ENCODE measurements at regions not wholly inside any gene's neighbourhood (a gene's known extent, or its start where the extent isn't known, plus 50 kb on each side); places are given as distances from the start of the nearest gene placed in this dataset.

DNA sequence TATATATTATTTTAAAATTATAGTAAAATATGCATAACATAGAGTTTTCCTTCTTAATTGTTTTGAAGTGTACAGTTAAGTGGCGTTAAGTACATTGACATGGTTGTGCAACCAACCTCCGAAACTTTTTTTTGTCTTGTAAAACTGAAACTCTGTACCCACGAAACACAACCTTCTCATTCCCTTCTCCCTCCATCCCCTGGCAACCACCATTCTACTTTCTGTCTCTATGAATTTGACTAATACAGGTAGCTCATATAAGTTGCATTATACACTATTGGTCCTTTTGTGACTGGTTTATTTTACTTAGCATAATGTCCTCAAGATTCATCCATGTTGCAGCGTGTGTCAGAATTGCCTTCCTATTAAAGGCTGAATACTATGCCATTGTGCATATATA lies 179.4 kb downstream of the SATB1 start:
- H3K27ac ChIP-seq = no peak overlapping the region
- no peaks in the 10 kb centered on the region for H3K9me3 ChIP-seq
- intact Hi-C loops (cut with DNase I) = no loop called here
- H3K36me3 ChIP-seq = no peaks in the 10 kb centered on the region
- no peaks in the 10 kb centered on the region for H3K27me3 ChIP-seq
- no peak overlapping the region for H3K9ac ChIP-seq (ENCODE audit: low read depth in 2 of 2, low read length in 2 of 2)
- H3K4me1 ChIP-seq = no peaks in the 10 kb centered on the region
- no peak for DNase-seq
- TF ChIP-seq, protein P1, sequence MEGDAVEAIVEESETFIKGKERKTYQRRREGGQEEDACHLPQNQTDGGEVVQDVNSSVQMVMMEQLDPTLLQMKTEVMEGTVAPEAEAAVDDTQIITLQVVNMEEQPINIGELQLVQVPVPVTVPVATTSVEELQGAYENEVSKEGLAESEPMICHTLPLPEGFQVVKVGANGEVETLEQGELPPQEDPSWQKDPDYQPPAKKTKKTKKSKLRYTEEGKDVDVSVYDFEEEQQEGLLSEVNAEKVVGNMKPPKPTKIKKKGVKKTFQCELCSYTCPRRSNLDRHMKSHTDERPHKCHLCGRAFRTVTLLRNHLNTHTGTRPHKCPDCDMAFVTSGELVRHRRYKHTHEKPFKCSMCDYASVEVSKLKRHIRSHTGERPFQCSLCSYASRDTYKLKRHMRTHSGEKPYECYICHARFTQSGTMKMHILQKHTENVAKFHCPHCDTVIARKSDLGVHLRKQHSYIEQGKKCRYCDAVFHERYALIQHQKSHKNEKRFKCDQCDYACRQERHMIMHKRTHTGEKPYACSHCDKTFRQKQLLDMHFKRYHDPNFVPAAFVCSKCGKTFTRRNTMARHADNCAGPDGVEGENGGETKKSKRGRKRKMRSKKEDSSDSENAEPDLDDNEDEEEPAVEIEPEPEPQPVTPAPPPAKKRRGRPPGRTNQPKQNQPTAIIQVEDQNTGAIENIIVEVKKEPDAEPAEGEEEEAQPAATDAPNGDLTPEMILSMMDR (IDR thresholded peaks at IDR 0.05) = no peak
- H3K4me3 ChIP-seq = no peak overlapping the region

DNA sequence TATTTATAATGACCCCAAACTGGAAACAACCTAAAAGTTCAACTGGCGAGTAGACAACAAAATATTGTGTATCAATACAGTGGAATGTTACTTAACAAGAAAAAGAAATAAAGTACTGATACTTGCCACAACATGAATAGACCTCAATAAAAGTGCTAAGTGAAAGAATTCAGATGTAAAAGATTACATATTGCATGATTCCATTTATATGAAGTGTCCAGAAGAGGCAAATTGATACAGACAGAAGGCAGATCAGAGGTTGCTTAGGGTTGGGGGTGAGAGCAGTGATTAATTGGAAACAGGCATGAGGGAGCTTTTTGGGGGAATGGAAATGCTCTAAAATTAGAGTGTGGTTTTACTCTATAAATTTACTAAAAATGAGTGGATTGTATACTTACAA lies 183.3 kb downstream of the SATB1 start:
- no peak overlapping the region for H3K9ac ChIP-seq (ENCODE audit: low read depth in 2 of 2, low read length in 2 of 2)
- H3K36me3 ChIP-seq = no peaks in the 10 kb centered on the region
- TF ChIP-seq, protein P1 (IDR thresholded peaks at IDR 0.05) = no peak
- H3K4me1 ChIP-seq = no peaks in the 10 kb centered on the region
- no peaks in the 10 kb centered on the region for H3K27me3 ChIP-seq
- no peak overlapping the region for H3K4me3 ChIP-seq
- H3K9me3 ChIP-seq = no peaks in the 10 kb centered on the region
- H3K27ac ChIP-seq = no peak overlapping the region
- intact Hi-C loops (cut with DNase I) = no loop called here
- no peak for DNase-seq

DNA sequence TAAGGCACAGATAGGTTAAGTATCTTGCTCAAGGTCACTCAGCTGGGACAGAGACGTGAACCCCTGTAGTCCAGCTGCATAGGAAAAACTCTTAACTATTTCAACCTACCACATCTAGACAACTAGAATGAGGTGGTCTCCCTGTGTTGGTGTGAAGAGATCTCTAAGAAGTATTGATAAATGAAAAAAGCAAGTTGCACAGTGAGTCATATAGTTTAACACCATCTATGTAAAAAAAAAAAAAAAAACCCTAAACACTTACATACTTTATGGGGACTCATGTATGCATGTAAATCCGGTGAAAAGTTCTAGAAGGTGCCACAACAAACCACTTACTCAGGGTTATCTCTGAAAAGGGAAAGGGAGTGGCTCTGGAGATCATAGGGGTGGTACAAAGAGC lies 185.5 kb downstream of the SATB1 start:
- Histone ChIP-seq H3K36me3 (no peaks in the 10 kb centered on the region), H3K9ac (ENCODE audit: low read depth in 2 of 2, low read length in 2 of 2) (no peak overlapping the region), H3K27me3 (no peaks in the 10 kb centered on the region), H3K4me1 (no peaks in the 10 kb centered on the region), H3K4me3 (no peak overlapping the region), H3K27ac (no peak overlapping the region), H3K9me3 (no peaks in the 10 kb centered on the region)
- TF ChIP-seq, protein P1 (IDR thresholded peaks at IDR 0.05) = no peak
- DNase-seq = no peak
- intact Hi-C loops (cut with DNase I) = no loop called here

DNA sequence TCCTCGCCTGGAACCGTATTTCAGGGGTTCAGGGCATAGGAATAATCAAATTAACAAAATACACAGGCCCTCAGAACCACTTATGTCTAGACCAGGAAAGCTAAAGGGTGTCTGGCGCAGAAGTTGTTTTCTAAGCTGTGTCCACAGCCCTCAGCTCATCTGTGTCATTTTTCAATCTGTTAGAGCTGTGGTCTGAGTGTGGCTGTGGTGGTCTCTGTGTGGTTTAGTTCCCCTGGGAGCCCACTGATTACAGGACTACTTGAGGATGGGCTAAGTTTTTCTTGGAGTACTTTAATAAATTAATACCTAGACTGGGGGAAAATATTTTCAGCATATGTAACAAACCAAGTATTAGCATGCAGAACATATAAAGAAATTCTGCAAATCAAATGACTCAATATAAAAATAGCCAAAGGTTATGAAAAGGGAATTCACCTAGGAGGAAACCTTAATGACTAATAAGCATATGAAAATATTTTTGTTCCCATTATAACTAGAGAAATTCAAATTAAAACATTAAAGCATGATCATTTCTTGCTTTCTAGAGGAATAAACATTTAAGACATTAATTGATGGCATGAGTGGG lies 186.3 kb downstream of the SATB1 start:
- Histone ChIP-seq H3K27ac (no peak overlapping the region), H3K9me3 (no peaks in the 10 kb centered on the region), H3K4me3 (no peak overlapping the region), H3K9ac (ENCODE audit: low read depth in 2 of 2, low read length in 2 of 2) (no peak overlapping the region), H3K27me3 (no peaks in the 10 kb centered on the region), H3K4me1 (no peaks in the 10 kb centered on the region), H3K36me3 (no peaks in the 10 kb centered on the region)
- TF ChIP-seq, protein P1 (IDR thresholded peaks at IDR 0.05) = no peak
- intact Hi-C loops (cut with DNase I) = no loop called here
- DNase-seq = no peak

DNA sequence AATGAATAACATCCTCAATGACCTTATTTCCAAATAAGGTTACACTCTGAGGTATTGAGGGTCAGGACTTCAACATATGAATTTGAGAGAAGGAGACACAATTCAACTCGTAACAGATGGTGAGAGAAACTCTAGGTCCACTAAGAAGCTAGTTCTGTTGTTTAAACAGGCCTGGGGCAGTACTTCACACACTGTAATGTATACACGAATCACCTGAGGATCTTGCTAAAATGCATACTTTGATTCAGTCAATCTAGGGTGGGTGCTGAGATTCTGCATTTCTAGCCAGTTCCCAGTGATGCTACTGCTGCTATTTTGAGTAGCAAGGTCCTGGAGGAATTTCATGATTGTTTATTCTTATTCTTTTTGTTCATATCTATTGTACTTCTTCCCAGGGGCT lies 186.8 kb downstream of the SATB1 start:
- no peak overlapping the region for H3K9ac ChIP-seq (ENCODE audit: low read depth in 2 of 2, low read length in 2 of 2)
- no peak for DNase-seq
- no peak overlapping the region for H3K4me3 ChIP-seq
- no peak overlapping the region for H3K27ac ChIP-seq
- TF ChIP-seq, protein P1 (IDR thresholded peaks at IDR 0.05) = no peak
- H3K4me1 ChIP-seq = no peaks in the 10 kb centered on the region
- intact Hi-C loops (cut with DNase I) = no loop called here
- H3K27me3 ChIP-seq = no peaks in the 10 kb centered on the region
- no peaks in the 10 kb centered on the region for H3K36me3 ChIP-seq
- H3K9me3 ChIP-seq = no peaks in the 10 kb centered on the region
